NCI-H510A (cell line): ENCODE measurements at regions not wholly inside any gene's neighbourhood (a gene's known extent, or its start where the extent isn't known, plus 50 kb on each side); places are given as distances from the start of the nearest gene placed in this dataset.

ENCODE experiments used
- DNase-seq: peaks from one replicate; lab custom pipeline; 2025; lab: John Stamatoyannopoulos, UW

DNA sequence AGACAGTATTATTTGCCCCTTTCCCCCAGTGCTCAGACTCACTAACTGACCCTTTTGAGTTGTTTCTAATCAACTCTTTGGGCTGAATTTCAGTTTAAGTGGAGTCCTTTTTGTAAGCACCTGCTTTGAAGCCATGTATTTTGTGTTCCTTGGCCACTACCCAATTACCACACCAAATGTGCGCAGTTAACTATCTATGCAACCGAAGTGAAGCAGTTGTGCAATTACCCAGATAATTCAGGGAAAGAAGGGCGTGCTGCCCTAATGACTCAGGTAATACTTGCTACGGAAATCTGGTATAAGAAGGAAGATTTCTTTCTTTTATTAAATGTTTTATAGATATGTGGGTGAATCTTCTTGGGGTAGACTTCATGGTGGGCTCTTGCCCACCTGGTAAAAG, 371.9 kb upstream of the TBL1XR1 start:
- DNase-seq: no peak

DNA sequence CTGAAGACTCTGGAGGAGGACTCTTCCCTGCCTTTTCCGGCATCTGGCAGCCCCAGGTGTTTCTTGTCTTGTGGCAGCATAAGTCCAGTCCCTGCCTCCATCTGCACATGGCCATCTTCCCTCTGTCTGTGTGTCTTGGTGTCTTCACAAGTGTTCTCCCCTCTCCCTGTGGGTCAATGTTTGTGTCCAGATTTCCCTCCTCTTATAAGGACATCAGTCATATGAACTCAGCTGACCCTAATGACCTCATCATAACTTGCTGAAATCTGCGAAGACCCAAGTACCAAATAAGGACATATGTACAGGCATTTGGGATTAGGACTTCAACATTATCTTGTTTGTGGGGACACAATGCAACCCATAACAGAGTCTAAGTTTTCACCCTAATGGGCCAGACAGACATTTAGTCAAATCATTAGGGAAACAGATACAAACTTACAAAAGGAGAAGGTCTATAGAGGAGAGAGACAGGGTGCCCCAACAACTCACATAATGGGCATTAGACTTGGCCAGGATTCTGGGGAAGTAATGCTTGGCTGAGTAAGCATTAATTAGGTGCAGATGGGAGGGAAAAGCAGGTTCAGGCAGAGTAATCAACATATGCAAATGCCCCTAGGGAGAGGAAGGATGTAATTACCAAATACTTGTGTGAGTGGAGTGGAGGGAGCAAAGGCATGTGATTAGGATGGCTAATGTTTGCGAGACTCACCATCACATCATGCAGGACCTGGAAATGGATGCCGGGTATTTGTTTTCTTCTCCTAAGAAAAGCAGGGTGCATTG, 372.8 kb upstream of the TBL1XR1 start:
- DNase-seq: no peak

DNA sequence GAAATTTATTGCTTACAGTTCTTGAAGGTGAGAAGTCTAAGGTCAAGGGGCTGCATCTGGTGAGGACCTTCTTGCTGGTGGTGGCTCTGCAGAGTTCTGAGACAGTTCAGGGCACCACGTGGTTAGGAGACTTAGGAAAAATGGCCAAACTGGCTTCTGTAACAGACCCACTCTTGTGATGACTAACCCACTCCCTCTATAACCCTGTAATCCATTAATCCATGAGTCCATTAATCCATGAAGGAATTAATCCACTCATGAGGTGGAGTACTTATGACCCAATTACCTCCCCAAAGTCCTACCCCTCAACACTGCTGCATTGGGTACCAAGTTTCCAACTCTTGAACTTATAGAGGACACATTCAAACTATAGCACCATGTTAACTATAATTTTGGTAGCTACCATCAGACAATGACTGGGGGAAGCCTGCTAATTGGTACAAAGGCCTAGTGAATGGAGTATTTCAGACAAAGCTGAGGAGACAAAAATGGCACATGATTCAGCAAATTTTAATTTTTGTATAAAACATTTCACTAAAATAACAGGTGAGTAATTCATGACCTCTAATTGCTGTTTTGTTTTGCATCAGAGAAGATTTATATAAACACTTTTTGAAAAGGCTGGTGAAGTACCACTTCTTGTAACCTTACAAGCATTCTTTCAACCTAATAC, 374.1 kb upstream of the TBL1XR1 start:
- DNase-seq: no peak

DNA sequence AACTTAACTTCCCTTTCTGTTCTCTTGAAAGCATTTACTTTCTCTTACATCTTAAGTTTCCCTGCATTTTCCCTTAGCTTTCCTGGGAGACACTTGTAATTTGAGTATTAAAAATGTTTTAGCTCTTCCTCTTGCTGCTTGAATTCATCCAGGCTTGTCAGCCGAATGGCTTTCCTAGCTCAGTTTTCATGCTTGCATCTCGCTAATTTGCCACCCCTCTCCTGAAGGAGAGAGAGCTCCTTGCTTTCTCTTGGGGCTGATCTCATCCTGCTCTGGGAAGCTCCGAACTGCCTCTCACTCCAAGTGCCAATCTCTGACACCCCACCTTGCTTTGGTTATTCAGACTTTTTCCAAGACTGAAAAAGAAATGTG, 374.6 kb upstream of the TBL1XR1 start:
- no peak for DNase-seq

DNA sequence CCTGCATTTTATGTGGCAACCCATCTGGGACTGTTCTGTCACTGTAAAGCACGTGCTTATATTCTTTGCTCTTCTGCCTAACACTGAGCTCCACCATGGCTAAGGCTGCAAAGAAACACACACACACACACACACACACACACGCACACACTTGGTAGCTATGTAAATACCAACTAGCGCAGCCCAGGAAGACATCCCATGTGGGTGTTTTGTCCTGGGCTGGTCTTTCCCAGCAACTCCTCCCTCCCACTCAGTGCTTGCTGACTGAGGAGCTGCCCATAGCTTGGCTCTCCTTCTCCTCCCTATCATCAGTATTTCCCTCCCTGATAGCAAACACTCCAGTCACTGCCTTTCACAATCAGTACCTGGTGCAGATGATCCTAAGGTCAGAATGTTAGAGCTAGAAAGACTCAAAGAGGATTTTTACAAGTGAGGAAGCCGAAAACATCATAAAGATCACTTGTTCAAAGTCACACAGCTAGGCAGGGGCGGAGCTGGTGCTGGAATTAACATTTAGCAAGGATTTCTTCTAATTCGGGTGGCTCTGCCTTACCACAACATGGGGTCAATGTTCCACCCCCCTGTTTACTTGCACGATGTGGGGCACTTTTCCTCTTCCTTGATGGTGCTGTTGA, 377.1 kb upstream of the TBL1XR1 start:
- peak; percentile 80 for DNase-seq

DNA sequence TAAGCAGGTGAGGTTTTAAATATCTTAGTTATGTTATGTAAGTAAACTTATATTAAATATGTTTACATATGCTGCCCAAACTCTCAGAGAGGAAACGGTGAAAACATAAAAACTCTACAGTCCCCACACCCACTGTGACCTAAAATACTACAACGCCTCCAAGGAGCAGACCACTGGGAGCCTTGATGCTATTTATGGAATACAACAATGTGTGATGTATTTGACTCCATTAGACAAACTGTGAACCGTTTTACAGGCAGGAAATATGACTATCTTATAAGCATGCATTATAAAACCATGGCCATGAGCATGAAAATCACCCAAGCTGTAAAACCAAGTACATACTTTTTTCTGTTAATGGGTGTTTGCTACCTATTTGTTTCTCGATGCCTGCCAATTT, 379.5 kb upstream of the TBL1XR1 start:
- DNase-seq: no peak

DNA sequence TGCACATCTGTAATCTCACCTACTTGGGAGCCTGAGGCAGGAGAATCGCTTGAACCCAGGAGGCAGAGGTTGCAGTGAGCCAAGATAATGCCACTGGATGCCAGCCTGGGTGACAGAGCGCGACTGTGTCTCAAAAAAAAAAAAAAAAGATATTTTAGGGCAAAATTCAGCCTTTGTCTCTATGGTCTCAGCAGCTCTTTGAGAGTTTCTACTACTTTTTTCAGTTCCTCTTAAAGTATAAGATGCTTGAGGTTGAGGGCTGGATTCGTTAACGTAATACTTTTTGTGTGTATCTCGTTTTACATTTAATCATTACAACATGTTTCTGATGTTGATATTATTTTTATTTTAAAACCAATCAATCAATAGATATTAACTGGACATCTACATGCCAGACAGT, 381.2 kb upstream of the TBL1XR1 start:
- DNase-seq: no peak

DNA sequence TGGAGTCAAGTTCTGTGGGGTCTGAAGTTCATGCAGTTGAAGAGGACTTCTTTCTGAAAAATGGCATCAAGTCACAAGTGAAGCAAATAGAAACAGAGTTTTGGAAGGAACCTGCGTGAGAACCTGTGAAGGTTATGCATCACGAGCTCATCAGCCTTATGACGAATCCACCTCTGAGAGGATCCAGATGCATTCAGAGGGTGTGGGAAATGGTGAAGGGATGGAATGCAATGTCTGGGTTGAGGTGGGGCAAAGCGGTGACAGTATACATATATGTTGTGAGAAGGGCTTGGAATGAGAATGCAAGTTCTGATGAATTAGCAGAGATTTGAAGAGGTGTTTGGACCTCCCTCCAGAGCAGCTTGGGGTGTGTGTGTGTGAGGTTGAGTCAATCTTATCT, 382.1 kb upstream of the TBL1XR1 start:
- DNase-seq: no peak

DNA sequence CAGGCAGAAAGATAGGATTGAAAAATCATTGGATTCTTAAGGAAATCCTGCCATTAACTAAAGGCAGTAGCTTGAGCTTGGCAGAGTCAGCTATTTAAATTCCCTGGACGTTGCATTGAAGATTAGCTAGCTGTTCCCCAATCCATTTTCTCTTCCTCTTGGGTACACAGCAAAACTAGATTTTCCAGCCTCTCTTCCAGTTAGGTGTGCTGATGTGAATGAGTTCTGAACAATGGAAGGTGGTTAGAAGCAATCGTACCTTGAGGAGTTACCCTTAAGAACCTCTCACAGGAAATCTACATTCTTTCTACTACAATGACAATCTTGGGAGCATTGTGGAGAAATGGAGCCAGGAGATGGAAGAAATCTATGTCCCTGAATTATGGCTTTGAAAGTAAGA, 383.2 kb upstream of the TBL1XR1 start:
- DNase-seq: no peak

DNA sequence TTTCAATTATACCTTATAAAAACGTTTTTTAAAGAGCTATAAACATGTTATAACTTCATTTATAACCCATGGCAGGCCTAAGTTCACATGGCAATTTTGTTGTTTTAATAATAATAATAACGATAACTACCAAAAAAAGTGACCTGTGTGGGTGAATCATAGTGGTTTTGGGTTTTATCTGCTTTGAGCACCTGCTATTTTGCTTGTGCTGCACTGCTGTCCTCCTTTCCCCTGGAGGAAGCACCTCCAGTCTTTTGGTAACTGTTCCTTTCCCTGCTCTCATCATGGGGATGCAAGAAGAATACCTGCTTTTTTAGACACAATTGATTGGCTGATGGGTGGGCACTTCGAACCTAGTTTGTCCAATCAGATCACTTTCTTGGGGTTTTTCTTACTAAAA, 388.0 kb upstream of the TBL1XR1 start:
- DNase-seq: no peak

DNA sequence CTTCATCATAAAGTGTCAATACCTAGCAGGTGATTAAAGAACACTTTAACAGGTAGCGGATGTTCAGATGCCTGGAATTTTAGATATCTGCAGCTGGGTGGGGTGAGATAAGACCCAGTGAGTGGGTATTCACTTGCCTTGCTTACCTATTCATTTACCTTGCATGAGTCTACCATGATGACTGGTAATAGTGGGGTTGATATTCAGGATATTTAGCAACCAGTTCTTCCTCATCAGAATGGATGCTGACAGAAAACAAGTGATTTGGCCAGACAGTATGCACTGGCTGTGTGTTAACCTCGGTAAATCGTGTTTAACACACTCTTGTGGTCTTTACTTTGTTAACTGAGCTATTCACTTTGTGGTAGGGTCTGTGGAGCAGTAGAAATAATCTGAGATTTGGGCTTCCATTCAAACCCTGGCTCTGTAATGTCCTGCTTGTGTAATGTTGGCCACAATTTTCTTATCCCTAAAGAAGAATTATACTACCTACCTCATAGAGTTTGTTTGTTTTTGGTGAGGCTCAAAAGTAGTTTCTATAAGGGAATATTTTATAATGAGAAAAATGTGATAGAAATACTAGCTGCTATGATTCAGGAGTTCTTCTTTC, 391.9 kb upstream of the TBL1XR1 start:
- no peak for DNase-seq

DNA sequence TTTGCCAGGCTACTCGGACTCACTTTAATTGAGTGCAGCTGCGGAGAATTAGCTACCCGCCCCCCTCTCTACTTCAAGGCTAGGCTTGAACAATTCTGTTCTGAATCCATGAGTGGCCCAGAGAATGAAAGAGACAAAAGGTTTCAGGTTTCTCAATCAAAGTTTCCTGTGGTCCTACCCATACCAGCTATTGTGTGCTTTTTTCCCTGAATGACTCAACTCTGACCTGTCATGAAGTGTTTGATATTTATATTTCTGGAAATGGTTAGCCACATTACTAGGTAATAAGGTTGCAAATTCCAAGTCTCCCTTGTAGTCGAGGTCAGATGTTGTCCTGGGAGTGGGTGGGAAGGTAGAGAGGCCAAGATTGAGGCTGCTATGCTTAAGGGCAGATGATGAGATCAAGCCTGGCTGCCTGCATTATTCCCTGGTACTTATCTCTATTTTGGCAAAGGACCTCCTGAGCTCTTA, 392.7 kb upstream of the TBL1XR1 start:
- peak; percentile 30 for DNase-seq

DNA sequence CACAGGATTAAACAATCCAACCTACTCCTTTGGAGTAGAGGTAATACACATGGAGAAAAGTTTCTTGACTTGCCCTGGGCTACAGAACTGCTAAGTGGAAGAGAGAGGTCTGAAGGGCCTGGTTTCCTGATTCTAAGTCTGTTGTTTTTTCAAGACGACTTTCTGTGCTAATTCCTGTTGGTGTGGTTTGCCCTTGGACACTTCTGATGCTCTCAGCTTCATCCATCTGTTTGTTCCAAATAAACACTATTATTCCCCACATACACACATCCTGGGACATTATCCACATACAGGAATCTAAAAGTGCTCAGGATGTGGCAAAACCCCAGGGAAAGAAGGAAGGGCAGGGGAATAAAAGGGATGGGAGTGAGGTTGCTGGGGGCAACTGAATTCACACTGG, 393.5 kb upstream of the TBL1XR1 start:
- DNase-seq: no peak

DNA sequence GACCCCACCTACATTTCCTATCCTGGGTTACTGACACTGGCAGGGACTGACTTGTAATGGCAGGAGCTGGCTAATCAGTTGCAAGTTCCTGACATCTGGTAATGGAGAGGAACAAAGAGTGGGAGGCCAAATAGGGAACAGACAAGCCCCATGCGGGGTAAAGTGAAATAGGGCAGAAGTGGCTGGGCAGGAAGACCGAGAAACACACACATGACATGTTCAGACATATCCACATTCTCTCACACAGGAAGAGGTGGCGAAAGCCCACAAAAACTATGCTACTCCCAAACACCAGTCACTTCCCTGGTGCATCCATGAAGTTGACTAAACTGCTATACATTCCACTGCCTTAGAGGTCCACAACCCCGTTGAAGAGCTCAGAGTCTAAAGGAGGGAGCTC, 394.1 kb upstream of the TBL1XR1 start:
- DNase-seq: no peak

DNA sequence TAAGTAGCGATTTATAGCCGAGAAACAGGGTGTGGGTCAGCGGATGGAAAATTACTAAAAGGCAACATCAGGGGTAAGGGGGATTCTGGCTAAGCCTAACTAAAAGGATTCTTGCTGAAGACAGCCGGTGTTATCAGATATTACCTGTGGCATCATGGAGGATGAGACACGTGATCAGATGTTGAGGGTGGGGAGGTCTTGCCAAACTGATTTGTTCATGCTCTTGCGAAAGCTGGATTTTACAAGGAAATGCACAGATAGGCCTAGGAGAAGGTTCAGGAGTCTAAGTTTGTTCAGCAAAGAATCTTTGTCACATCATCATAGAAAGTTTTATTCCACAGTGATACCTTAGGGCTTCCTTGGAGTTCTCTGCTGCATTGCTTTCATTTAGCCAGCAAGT, 396.8 kb upstream of the TBL1XR1 start:
- DNase-seq: no peak

DNA sequence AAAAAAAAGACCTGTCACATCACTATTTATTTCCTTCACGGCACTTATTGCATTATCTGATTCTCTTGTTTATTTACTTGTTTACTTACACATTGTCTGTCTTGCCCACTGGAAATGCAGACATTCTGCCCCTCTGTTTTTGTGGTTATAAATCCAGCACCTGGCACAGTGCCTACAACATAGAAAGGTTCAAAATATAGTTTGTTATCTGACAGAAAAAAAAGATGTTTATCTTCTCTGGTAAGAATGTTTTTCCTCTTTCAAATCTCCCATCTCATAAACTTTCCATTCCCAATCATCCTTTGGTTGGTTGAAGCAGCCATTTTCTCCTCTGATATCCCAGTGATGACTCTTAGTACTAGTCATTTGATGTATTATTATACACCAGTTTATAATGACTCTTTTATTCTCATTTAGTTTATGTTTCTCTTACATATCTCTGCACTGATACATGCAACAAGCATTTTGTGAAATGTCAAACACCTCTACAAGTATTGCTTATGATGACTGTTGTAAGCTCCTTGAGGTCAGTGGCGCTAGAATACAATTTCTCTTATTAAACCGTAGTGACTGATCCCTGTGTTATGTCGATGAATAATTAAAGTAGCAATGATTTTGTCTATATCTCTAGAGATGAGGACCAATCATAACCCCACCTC, 398.4 kb upstream of the TBL1XR1 start:
- DNase-seq: no peak

DNA sequence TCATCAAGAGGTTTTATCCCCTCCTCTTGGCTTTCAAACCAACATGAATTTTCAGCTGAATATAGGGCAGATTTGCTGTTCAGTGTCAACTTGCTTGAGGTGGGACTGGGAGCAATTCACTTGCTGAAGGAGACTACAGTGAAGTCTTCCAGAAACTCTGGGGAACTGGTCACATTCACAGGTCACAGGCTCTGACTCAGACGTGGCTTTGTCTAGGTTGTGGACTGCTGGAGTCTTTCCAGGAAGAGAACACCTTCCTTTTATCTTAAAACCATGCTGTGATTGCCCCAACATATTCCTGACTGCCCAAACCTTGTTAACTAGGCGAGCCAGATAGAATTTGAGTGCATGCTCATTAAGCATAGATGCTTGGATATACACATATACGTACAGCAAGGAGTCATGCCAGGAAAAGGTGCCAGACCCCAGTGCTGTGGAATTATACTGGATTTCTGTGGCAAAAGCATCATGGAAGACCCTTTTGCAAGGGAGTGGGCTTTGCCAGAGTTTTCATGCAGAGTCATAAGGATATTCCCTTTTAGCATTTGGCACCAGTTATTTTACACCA, 399.1 kb upstream of the TBL1XR1 start:
- no peak for DNase-seq

DNA sequence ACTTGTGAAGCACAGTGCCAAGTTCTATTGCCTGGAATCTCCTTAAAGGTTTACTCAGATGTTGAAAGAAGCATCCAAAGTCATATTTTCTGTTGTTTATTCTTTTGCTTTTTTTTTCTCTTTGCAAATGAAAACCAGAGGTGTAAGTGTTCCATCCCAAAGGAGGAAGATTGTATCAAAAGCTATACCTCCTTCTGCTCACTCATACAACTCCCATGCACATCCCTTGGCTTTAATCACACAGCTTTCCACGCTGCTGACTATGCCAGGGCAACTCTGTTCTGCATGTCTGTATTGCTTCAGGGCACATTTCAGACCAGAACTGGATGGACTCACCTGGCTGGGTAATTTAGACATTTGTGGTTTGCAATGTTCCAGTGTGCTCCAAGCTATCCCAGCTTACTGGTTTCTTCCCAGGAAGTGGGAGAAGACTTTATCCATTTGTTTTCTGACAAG, 399.6 kb upstream of the TBL1XR1 start:
- no peak for DNase-seq

DNA sequence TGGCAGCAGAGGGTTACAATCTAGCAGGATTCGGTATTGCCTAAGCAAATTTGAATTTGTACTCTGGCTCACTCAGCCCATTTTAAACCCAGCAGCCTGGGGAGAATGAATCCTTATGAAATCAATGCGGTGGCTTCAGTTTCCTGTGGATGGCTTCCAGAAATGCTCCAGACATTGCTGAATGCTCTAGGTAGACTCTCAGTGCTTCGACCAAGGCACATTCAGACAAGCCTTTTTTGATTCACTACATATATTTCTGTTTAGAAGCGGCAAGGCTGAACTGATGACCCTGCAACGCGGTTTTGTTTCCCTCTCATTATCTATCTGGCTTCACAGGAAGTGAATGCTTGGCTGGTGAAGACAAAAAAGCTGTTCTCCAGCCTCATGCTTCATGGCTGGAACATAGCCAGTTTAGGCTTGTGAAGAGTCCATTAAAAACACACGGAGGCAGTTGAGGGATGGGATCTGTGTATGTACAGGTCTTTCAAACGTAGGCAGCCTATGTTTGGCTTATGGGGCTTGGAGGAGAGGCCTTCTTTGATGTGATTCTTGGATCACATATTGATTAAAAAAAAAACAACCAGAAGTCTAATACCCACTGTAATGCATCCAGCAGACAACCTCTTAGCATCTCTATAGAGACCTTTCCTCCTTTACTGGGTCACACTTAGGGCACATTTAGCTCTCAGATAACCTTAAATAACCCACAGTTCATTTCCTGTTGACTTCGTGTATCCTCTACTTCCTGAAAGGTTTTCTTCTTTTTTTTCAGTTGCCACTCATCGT, 400.2 kb upstream of the TBL1XR1 start:
- DNase-seq: peak; percentile 35

DNA sequence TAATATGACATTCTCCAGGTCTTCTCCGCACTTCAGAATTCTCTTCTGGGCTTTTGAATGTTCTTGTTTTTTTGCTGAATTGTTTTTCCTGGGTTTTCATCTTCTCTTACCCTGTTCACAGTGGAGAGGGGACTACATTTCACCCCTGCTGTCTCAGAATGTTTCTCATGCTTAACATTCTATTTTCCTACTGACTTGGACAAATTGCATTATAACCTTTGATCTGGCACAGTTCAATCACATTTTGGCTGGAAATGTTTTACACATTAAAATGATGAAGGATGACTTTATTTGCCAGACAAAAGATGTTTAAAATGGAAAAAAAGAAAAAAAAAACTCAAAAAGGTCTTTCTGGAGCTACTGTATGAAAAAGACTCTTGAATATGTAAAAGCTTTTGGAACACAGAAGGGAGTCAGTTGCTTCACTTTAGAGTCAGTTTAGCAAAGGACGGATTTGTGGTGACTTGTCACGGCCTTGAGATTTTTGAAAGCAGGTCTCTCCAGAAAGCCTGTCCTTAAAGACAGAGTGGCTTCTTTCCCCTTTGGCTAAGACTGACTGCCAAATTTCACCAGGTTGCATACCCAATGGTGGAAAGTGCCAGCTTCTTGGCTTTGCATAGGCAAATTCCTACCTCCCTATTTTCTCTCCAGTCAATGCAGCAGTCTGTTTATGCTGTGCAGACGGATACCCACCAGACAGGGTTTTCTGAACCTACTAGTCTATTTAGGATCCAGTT, 401.0 kb upstream of the TBL1XR1 start:
- DNase-seq: no peak
